G401 (cell line): ENCODE measurements at regions not wholly inside any gene's neighbourhood (a gene's known extent, or its start where the extent isn't known, plus 50 kb on each side); places are given as distances from the start of the nearest gene placed in this dataset.
"Not testable (repeated sequence)": the region's sequence is repeated elsewhere in the genome, so short reads cannot be mapped to it uniquely, and the experiment has no call there.

Source experiments
- DNase-seq: peaks from one replicate; pipeline ENCODE4 v3.0.0-alpha.2; 2015; ENCODE audit warnings: low spot score
- in situ Hi-C: cut with HindIII; loops from 2 replicates; pipeline ENCODE4 v1.10.0; 2016; ENCODE audit warnings: low sequenced_read_pairs, mixed read lengths

- in situ Hi-C loops = no loop called here
- no peak for DNase-seq
Observed at GRCh38 chr13:64551755-64552154, 2678.4 kb downstream of the PCDH9 start.

DNA sequence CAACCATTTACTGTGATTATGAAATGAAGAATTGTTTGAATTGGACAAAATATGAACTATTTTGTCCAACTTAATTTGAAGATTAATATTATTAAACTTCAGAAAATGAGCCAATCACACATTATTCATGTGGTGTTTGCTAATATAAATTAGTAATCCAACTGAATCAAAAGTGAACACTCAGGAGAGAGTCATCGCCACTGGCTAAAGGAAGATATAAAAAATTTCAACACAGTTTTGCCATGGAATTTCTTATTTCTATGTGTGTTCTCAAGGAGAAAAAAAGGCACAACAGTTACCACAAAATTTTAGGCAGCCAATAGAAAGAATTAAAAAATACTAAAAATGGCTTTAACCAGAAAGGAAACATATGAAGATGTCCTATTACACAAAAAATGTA lies 2683.8 kb downstream of the PCDH9 start:
- in situ Hi-C loops = no loop called here
- no peak for DNase-seq

DNA sequence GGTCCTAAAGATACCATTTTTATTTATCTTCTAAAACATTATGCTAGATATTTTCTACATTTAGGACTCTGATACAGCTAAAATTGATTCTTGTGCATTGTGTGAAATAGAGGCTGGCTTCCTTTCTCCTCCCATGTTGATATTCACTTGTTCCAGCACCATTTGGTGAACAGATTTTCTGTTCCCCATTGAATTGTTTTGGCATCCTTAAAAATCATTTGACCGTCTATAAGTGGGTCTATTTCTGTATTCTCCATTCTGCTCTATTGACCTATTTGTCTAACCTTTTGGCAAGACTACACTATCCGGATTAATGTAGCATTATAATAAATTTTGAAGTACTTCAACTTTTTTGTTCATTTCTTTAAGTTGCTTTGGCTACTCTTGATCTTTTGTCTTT lies 2689.2 kb downstream of the PCDH9 start:
- DNase-seq = no peak
- in situ Hi-C loops = no loop called here

- in situ Hi-C loops = no loop called here
- DNase-seq = no peak
Observed at GRCh38 chr13:64540468-64540867, 2689.7 kb downstream of the PCDH9 start.

- no peak for DNase-seq
- in situ Hi-C loops = no loop called here
Observed at GRCh38 chr13:64538711-64539110, 2691.4 kb downstream of the PCDH9 start.

DNA sequence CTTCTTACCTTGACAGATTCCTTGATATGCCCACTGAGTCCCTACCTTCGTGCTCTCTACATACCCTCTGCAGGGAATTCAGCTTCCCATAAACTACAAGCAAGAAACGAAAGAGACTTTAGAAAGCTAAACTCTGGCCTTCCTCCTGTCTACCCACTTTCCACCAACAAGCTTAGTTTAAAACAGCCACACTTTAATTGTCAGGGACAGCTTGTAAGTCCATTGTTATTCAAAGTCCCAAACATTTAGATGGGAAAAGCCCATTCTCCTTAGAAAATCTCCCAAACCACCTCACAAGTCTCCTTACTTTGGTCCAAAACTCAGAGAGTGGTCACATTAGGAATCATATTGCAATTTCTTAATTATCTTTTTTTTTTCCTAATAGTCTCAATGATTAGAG lies 2695.8 kb downstream of the PCDH9 start:
- no peak for DNase-seq
- in situ Hi-C loops = no loop called here

- DNase-seq = no peak
- in situ Hi-C loops = no loop called here
Observed at GRCh38 chr13:64531400-64531799, 2698.7 kb downstream of the PCDH9 start.

DNA sequence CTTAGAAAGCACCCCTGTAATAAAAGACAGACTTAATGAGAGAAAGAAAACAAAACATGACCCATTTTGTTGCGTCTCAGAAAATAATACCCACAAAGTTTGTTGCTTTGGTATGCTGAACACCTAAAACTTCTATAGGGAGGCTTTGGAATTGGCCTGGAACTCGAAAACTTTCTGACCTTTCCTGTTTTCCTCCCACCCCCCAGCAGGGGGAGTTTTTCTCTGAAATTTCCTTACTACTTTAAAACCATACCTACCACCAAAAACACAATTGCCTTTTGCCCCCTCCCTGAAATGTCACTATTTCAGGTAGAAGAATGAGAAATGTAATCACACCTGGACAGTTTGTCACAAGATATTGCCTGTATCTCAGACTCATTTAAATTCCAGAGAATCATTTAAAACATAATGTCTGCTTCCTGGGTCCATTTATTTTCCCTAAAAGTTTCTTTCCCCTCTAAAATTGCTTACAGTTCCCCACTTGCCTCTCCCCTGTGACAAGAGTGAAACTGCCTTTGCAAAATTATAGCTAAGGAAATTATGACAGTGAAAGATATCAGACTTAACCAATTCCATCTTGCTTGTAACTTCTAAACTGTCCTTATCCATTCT lies 2700.2 kb downstream of the PCDH9 start:
- DNase-seq = no peak
- in situ Hi-C loops = no loop called here

GRCh38 chr13:64528838-64529237 lies 2701.3 kb downstream of the PCDH9 start:
- in situ Hi-C loops = no loop called here
- DNase-seq = no peak

DNA sequence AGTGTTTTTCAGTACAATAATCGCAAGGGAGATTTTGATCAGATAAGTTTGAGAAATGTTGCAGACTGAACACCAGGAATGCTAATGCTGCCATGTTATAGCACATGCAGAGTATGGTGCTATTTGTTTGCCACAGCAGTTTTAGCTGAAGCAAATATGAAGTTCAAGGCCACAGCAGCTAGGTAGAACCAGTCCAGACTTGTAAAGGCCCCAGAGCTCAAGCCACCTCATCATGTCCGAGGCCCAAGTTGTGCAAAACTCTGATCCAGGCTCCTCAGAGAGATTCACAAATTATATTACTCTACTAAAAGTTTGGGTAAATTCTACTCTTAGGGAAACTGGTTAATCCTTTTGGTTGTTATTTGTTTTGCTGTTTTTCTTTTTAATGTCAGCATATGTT lies 2702.6 kb downstream of the PCDH9 start:
- in situ Hi-C loops = no loop called here
- DNase-seq = no peak

DNA sequence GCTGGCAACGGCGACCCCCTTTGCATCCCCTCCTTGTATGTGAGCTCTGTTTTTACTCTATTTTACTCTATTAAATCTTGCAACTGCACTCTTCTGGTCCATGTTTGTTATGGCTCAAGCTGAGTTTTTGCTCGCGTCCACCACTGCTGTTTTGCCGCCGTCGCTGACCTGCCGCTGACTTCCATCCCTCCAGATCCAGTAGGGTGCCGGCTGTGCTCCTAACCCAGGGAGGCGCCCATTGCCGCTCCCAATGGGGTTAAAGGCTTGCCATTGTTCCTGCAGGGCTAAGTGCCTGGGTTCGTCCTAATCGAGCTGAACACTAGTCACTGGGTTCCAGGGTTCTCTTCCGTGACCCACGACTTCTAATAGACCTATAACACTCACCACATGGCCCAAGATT lies 2704.4 kb downstream of the PCDH9 start:
- no peak for DNase-seq
- in situ Hi-C loops = no loop called here

DNA sequence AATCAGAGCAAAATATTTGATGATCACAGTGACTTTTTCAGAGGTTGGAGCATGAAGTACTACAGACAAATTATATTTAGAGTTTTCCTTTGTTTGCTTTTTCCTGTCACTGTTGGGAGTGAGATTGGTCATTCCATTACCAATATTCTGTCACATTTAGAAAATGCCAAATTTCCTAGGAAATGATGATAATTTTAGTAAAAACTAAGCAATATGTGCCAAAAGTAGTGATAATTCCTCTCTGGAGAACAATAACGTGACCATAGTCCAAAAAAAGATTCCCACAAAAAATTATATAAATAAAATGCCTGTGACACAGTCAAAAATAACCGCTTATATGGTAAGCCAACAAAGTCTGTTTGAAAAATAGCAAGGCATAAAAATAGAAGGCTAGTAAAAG lies 2719.4 kb downstream of the PCDH9 start:
- DNase-seq = no peak
- in situ Hi-C loops = no loop called here

- in situ Hi-C loops = no loop called here
- DNase-seq = no peak
Observed at GRCh38 chr13:64506246-64506645, 2723.9 kb downstream of the PCDH9 start.

- DNase-seq = no peak
- in situ Hi-C loops = no loop called here
Observed at GRCh38 chr13:64505336-64505910, 2724.7 kb downstream of the PCDH9 start.

DNA sequence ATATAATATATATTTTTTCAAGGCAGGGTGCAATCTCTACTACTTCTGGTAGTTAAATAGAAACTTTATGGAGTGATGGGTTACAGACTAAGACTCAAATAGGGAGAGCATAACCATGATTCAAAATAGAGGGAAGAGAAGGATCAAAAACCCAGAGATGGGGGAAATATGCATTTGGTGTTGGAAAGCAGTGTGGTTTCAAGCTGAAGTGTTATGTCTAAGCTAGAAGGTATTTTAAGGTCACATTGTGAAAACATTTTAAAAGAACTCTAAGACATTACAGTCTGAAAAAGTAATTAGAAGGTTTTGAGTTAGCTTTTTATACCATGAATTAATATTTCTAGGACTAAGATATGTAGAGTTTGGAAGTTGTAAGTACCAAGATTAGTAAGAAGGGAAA lies 2741.4 kb downstream of the PCDH9 start:
- DNase-seq = no peak
- in situ Hi-C loops = no loop called here

DNA sequence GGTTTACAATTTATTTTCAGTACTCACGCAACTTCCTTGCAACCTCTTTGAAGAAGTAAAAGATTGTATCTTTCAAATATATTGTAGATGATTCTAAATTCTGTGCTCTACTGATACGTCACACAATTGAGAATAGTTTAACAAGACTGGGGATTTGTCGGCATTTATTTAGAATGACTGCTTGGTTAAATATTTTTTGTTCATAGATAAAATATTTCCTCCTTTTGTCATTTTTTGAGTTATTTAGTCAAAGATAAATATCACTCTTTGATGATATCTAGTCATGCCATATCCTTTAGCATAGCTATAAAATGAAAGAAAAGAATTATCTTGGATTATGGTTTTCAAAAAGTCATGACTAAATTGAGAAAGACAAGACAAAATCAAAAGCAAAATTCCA lies 2747.8 kb downstream of the PCDH9 start:
- DNase-seq = no peak
- in situ Hi-C loops = no loop called here

- in situ Hi-C loops = no loop called here
- no peak for DNase-seq
Observed at GRCh38 chr13:64480672-64481071, 2749.5 kb downstream of the PCDH9 start.

GRCh38 chr13:64480211-64480610 lies 2749.9 kb downstream of the PCDH9 start:
- in situ Hi-C loops = no loop called here

GRCh38 chr13:64477146-64477545 lies 2753.0 kb downstream of the PCDH9 start:
- DNase-seq = no peak
- in situ Hi-C loops = no loop called here

More at GRCh38 chr13:64480211-64480610, 2749.9 kb downstream of the PCDH9 start:
- no peak for DNase-seq

GRCh38 chr13:64476041-64476568 lies 2754.0 kb downstream of the PCDH9 start:
- DNase-seq, in situ Hi-C loops: not testable (repeated sequence)

- in situ Hi-C loops = no loop called here
- peak; percentile 16 for DNase-seq
Observed at GRCh38 chr13:64471916-64472315, 2758.2 kb downstream of the PCDH9 start.
